Activated naive CD8-positive, alpha-beta T cell treated with anti-CD3 and anti-CD28 coated beads for 36 hours (primary cell): ENCODE measurements at regions not wholly inside any gene's neighbourhood (a gene's known extent, or its start where the extent isn't known, plus 50 kb on each side); places are given as distances from the start of the nearest gene placed in this dataset.

Experiments used
- DNase-seq: peaks from one replicate; pipeline ENCODE4 v3.0.0; 2021
- H3K27ac Mint-ChIP-seq: one replicate; pipeline ENCODE4 v1.8.0; 2022; ENCODE audit warnings: mild to moderate bottlenecking, moderate library complexity, mixed read lengths
- H3K27me3 Mint-ChIP-seq: one replicate; pipeline ENCODE4 v1.8.0; 2022; ENCODE audit warnings: mild to moderate bottlenecking, mixed read lengths
- H3K36me3 Mint-ChIP-seq: one replicate; pipeline ENCODE4 v1.8.0; 2021; ENCODE audit warnings: mild to moderate bottlenecking, mixed read lengths
- H3K4me1 Mint-ChIP-seq: one replicate; pipeline ENCODE4 v1.8.0; 2021; ENCODE audit warnings: mixed read lengths
- H3K4me3 Mint-ChIP-seq: one replicate; pipeline ENCODE4 v1.8.0; 2022; ENCODE audit warnings: mild to moderate bottlenecking, moderate library complexity, mixed read lengths
- H3K9me3 Mint-ChIP-seq: one replicate; pipeline ENCODE4 v1.8.0; 2022; ENCODE audit warnings: mixed read lengths

GRCh38 chr3:35505181-35505580, 134.1 kb upstream of the ARPP21 start:
- Mint-ChIP-seq H3K4me1 (no peaks in the 10 kb centered on the region), H3K27me3 (no peaks in the 10 kb centered on the region), H3K36me3 (no peaks in the 10 kb centered on the region), H3K9me3 (peaks cover 2% of the 10 kb centered on the region), H3K4me3 (no peak overlapping the region), H3K27ac (no peak overlapping the region)
- DNase-seq: no peak

GRCh38 chr3:35505772-35506171, 133.6 kb upstream of the ARPP21 start:
- Mint-ChIP-seq H3K27me3 (no peaks in the 10 kb centered on the region), H3K9me3 (peaks cover 2% of the 10 kb centered on the region), H3K4me3 (no peak overlapping the region), H3K27ac (no peak overlapping the region), H3K4me1 (no peaks in the 10 kb centered on the region), H3K36me3 (no peaks in the 10 kb centered on the region)
- no peak for DNase-seq

- DNase-seq: no peak
- Mint-ChIP-seq H3K4me3 (no peak overlapping the region), H3K4me1 (no peaks in the 10 kb centered on the region), H3K27ac (no peak overlapping the region), H3K36me3 (no peaks in the 10 kb centered on the region), H3K9me3 (peaks cover 2% of the 10 kb centered on the region), H3K27me3 (no peaks in the 10 kb centered on the region)
Measured at GRCh38 chr3:35519936-35520335, 119.4 kb upstream of the ARPP21 start.

- Mint-ChIP-seq H3K4me3 (no peak overlapping the region), H3K27ac (no peak overlapping the region), H3K36me3 (no peaks in the 10 kb centered on the region), H3K4me1 (no peaks in the 10 kb centered on the region), H3K9me3 (peaks cover 2% of the 10 kb centered on the region), H3K27me3 (no peaks in the 10 kb centered on the region)
- DNase-seq: no peak
Measured at GRCh38 chr3:35521196-35521595, 118.1 kb upstream of the ARPP21 start.

GRCh38 chr3:35522450-35522849, 116.9 kb upstream of the ARPP21 start:
- Mint-ChIP-seq H3K27ac (no peak overlapping the region), H3K9me3 (peaks cover 2% of the 10 kb centered on the region), H3K4me3 (no peak overlapping the region), H3K27me3 (no peaks in the 10 kb centered on the region), H3K36me3 (no peaks in the 10 kb centered on the region), H3K4me1 (no peaks in the 10 kb centered on the region)
- no peak for DNase-seq

- Mint-ChIP-seq H3K4me3 (no peak overlapping the region), H3K4me1 (no peaks in the 10 kb centered on the region), H3K27ac (no peak overlapping the region), H3K27me3 (no peaks in the 10 kb centered on the region), H3K36me3 (no peaks in the 10 kb centered on the region), H3K9me3 (peaks cover 2% of the 10 kb centered on the region)
- no peak for DNase-seq
Measured at GRCh38 chr3:35523074-35523473, 116.3 kb upstream of the ARPP21 start.

GRCh38 chr3:35523838-35524237, 115.5 kb upstream of the ARPP21 start:
- no peak for DNase-seq
- no peaks in the 10 kb centered on the region for H3K36me3 Mint-ChIP-seq
- no peak overlapping the region for H3K4me3 Mint-ChIP-seq
- no peaks in the 10 kb centered on the region for H3K4me1 Mint-ChIP-seq
- H3K27ac Mint-ChIP-seq: no peak overlapping the region
- peaks cover 3% of the 10 kb centered on the region for H3K27me3 Mint-ChIP-seq
- peaks cover 2% of the 10 kb centered on the region for H3K9me3 Mint-ChIP-seq

GRCh38 chr3:35524856-35525255, 114.5 kb upstream of the ARPP21 start:
- peaks cover 4% of the 10 kb centered on the region for H3K27me3 Mint-ChIP-seq

GRCh38 chr3:35528728-35529127, 110.6 kb upstream of the ARPP21 start:
- no peak overlapping the region for H3K4me3 Mint-ChIP-seq
- H3K27ac Mint-ChIP-seq: no peak overlapping the region
- no peaks in the 10 kb centered on the region for H3K36me3 Mint-ChIP-seq
- no peaks in the 10 kb centered on the region for H3K4me1 Mint-ChIP-seq
- H3K27me3 Mint-ChIP-seq: peaks cover 4% of the 10 kb centered on the region
- H3K9me3 Mint-ChIP-seq: no peaks in the 10 kb centered on the region
- DNase-seq: no peak

More at GRCh38 chr3:35524856-35525255, 114.5 kb upstream of the ARPP21 start:
- Mint-ChIP-seq H3K4me1 (no peaks in the 10 kb centered on the region), H3K27ac (no peak overlapping the region), H3K9me3 (no peaks in the 10 kb centered on the region), H3K4me3 (no peak overlapping the region), H3K36me3 (no peaks in the 10 kb centered on the region)
- no peak for DNase-seq

- Mint-ChIP-seq H3K4me3 (no peak overlapping the region), H3K27ac (no peak overlapping the region)
Measured at GRCh38 chr3:35529337-35529736, 110.0 kb upstream of the ARPP21 start.

GRCh38 chr3:35537265-35537664, 102.1 kb upstream of the ARPP21 start:
- Mint-ChIP-seq H3K4me3 (no peak overlapping the region), H3K27me3 (no peaks in the 10 kb centered on the region), H3K36me3 (no peaks in the 10 kb centered on the region), H3K9me3 (no peaks in the 10 kb centered on the region), H3K4me1 (no peaks in the 10 kb centered on the region), H3K27ac (no peak overlapping the region)
- DNase-seq: no peak

More at GRCh38 chr3:35529337-35529736, 110.0 kb upstream of the ARPP21 start:
- no peak for DNase-seq
- Mint-ChIP-seq H3K4me1 (no peaks in the 10 kb centered on the region), H3K36me3 (no peaks in the 10 kb centered on the region), H3K9me3 (no peaks in the 10 kb centered on the region), H3K27me3 (peaks cover 4% of the 10 kb centered on the region)

GRCh38 chr3:35544976-35545375, 94.3 kb upstream of the ARPP21 start:
- DNase-seq: no peak
- no peaks in the 10 kb centered on the region for H3K9me3 Mint-ChIP-seq

GRCh38 chr3:35549690-35550089, 89.6 kb upstream of the ARPP21 start:
- no peak overlapping the region for H3K27ac Mint-ChIP-seq
- no peak for DNase-seq
- no peaks in the 10 kb centered on the region for H3K36me3 Mint-ChIP-seq
- no peak overlapping the region for H3K4me3 Mint-ChIP-seq
- no peaks in the 10 kb centered on the region for H3K27me3 Mint-ChIP-seq
- no peaks in the 10 kb centered on the region for H3K4me1 Mint-ChIP-seq
- H3K9me3 Mint-ChIP-seq: no peaks in the 10 kb centered on the region

More at GRCh38 chr3:35544976-35545375, 94.3 kb upstream of the ARPP21 start:
- Mint-ChIP-seq H3K27me3 (no peaks in the 10 kb centered on the region), H3K4me1 (no peaks in the 10 kb centered on the region), H3K4me3 (no peak overlapping the region), H3K27ac (no peak overlapping the region), H3K36me3 (no peaks in the 10 kb centered on the region)

- Mint-ChIP-seq H3K4me1 (no peaks in the 10 kb centered on the region), H3K27me3 (no peaks in the 10 kb centered on the region), H3K27ac (no peak overlapping the region), H3K4me3 (no peak overlapping the region), H3K9me3 (peaks cover 7% of the 10 kb centered on the region), H3K36me3 (no peaks in the 10 kb centered on the region)
- DNase-seq: no peak
Measured at GRCh38 chr3:35562141-35562540, 77.2 kb upstream of the ARPP21 start.

- Mint-ChIP-seq H3K27ac (no peak overlapping the region), H3K27me3 (no peaks in the 10 kb centered on the region), H3K36me3 (no peaks in the 10 kb centered on the region), H3K4me1 (no peaks in the 10 kb centered on the region), H3K4me3 (no peak overlapping the region), H3K9me3 (no peaks in the 10 kb centered on the region)
- DNase-seq: no peak
Measured at GRCh38 chr3:35565048-35565447, 74.3 kb upstream of the ARPP21 start.
